ENCODE measurements at regions not wholly inside any gene's neighbourhood (a gene's known extent, or its start where the extent isn't known, plus 50 kb on each side); places are given as distances from the start of the nearest gene placed in this dataset.

- TF ChIP-seq CTCF (IDR thresholded peaks at IDR 0.05), result no peak
These were observed 150.3 kb downstream of the TMEM18 start for GRCh38 chr2:526918-527317.

- no peak for TF ChIP-seq CTCF (IDR thresholded peaks at IDR 0.05)
These were observed 151.6 kb downstream of the TMEM18 start for GRCh38 chr2:525611-526010.

- TF ChIP-seq CTCF (IDR thresholded peaks at IDR 0.05), result no peak
These were observed 152.2 kb downstream of the TMEM18 start for GRCh38 chr2:525021-525420.

GRCh38 chr2:524442-524841, 152.8 kb downstream of the TMEM18 start:
- TF ChIP-seq CTCF (IDR thresholded peaks at IDR 0.05), result no peak

GRCh38 chr2:523698-524270, 153.4 kb downstream of the TMEM18 start:
- TF ChIP-seq CTCF (IDR thresholded peaks at IDR 0.05), result no peak

- no peak for TF ChIP-seq CTCF (IDR thresholded peaks at IDR 0.05)
These were observed 154.4 kb downstream of the TMEM18 start for GRCh38 chr2:522776-523175.

GRCh38 chr2:521853-522530, 155.2 kb downstream of the TMEM18 start:
- TF ChIP-seq CTCF (IDR thresholded peaks at IDR 0.05), result no peak

Measured in LNCAP (cell line).